Erythroblast (primary cell): ENCODE measurements at regions not wholly inside any gene's neighbourhood (a gene's known extent, or its start where the extent isn't known, plus 50 kb on each side); places are given as distances from the start of the nearest gene placed in this dataset.

Experiments
- GATA1 ChIP-seq: IDR thresholded peaks from 2 replicates; pipeline ENCODE4 v1.6.1; 2011; ENCODE audit warnings: low read depth, mild to moderate bottlenecking, control low read depth, low read length, moderate library complexity
- POLR2A ChIP-seq: IDR thresholded peaks from 2 replicates; pipeline ENCODE4 v1.6.1; 2011; ENCODE audit warnings: mild to moderate bottlenecking, low read length

DNA sequence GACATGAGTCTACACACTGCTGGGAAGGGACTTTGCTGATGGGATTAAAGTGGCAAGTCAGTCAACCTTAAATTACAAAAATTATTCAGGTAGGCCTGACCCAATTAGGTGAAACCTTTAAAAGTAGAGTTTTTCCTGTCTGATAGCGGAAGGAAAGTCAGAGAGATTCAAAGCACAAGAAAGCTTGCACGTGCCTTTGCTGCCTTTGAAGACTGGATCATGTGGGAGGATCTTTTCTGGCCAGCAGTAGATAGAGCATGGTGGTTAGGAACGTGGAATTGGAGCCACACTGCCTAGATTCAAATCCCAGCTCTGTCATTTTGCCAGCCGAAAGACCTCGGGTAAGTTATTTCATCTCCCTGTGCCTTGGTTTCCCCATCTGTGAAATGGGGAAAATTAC lies 265.8 kb upstream of the PROK2 start:
- TF ChIP-seq POLR2A (no peak), GATA1 (no peak)
